Neural crest cell (in vitro differentiated cells): ENCODE measurements at regions not wholly inside any gene's neighbourhood (a gene's known extent, or its start where the extent isn't known, plus 50 kb on each side); places are given as distances from the start of the nearest gene placed in this dataset.
A peak's percentile ranks its signal among the peaks of the same experiment; 100 is the strongest.

ENCODE experiments used
- DNase-seq: peaks from one replicate; pipeline ENCODE4 v3.0.0; 2021; ENCODE audit warnings: low read depth, mixed read lengths, low spot score
- H3K27ac Mint-ChIP-seq: one replicate; pipeline ENCODE4 v1.8.0; 2021; ENCODE audit warnings: mild to moderate bottlenecking, mixed read lengths; ENCODE audit not compliant: unreplicated experiment
- H3K27me3 Mint-ChIP-seq: 2 replicates; pipeline ENCODE4 v1.8.0; 2021; ENCODE audit warnings: low read depth, mild to moderate bottlenecking, mixed read lengths
- H3K36me3 Mint-ChIP-seq: 2 replicates; pipeline ENCODE4 v1.8.0; 2021; ENCODE audit warnings: low read depth, mild to moderate bottlenecking, mixed read lengths
- H3K4me1 Mint-ChIP-seq: 2 replicates; pipeline ENCODE4 v1.8.0; 2021; ENCODE audit warnings: mixed read lengths
- H3K4me3 Mint-ChIP-seq: one replicate; pipeline ENCODE4 v1.8.0; 2021; ENCODE audit warnings: mild to moderate bottlenecking, mixed read lengths
- H3K9me3 Mint-ChIP-seq: 2 replicates; pipeline ENCODE4 v1.8.0; 2021; ENCODE audit warnings: mixed read lengths
- TF ChIP-seq, protein P1 (sequence below): fragments of 200-600 bp; sonication (generic); conservative IDR thresholded peaks from 2 replicates; pipeline ENCODE4 v1.5.0; 2021; ENCODE audit warnings: antibody characterized with exemption, mild to moderate bottlenecking

DNA sequence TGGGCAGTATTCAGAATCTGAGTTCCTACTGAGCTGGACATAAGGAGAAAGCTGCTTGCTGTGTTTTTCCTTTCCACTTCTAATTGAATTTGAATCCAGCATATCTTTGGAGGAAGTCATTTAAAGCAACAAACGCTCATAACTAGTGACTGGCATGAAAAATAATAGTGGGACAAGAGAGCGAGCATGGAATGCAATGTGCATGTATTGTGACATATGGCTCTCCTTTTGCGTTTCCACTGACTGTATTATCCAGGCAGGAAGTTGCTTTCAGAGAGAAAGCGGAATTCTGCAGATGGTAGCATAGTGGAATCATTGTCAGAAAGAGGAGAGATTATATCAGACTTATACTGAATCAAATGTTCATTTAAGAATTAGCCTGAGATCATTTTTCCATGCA lies 368.6 kb downstream of the REEP3 start:
- DNase-seq, result no peak
- Mint-ChIP-seq H3K36me3 (no peaks in the 10 kb centered on the region), H3K27me3 (no peaks in the 10 kb centered on the region), H3K4me1 (peaks cover 8% of the 10 kb centered on the region), H3K4me3 (no peak overlapping the region), H3K27ac (no peak overlapping the region), H3K9me3 (no peaks in the 10 kb centered on the region)
- TF ChIP-seq, protein P1, sequence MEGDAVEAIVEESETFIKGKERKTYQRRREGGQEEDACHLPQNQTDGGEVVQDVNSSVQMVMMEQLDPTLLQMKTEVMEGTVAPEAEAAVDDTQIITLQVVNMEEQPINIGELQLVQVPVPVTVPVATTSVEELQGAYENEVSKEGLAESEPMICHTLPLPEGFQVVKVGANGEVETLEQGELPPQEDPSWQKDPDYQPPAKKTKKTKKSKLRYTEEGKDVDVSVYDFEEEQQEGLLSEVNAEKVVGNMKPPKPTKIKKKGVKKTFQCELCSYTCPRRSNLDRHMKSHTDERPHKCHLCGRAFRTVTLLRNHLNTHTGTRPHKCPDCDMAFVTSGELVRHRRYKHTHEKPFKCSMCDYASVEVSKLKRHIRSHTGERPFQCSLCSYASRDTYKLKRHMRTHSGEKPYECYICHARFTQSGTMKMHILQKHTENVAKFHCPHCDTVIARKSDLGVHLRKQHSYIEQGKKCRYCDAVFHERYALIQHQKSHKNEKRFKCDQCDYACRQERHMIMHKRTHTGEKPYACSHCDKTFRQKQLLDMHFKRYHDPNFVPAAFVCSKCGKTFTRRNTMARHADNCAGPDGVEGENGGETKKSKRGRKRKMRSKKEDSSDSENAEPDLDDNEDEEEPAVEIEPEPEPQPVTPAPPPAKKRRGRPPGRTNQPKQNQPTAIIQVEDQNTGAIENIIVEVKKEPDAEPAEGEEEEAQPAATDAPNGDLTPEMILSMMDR, result no peak

DNA sequence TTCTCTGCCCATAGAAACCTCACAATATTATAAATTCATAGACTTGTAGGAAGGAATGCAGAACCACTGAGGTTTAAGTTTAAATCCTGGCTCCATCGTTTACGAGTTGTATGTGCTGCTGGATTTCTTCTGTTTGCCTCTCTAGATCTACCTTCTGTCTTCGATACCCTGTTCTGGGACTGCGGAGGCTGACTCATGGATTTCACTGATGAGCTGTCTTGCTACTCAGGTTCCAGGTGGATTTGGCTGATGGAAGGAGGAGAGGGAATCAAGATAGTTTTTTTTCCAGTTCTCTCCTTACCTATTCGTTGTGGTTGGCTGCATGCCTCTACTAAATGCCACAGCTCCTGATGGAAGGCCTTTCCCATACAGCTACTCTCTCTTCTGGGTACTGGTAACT lies 375.8 kb downstream of the REEP3 start:
- H3K4me1 Mint-ChIP-seq, result no peaks in the 10 kb centered on the region
- H3K4me3 Mint-ChIP-seq, result no peak overlapping the region
- H3K27me3 Mint-ChIP-seq, result no peaks in the 10 kb centered on the region
- no peaks in the 10 kb centered on the region for H3K36me3 Mint-ChIP-seq
- TF ChIP-seq, protein P1, result no peak
- no peak overlapping the region for H3K27ac Mint-ChIP-seq
- DNase-seq, result no peak
- no peaks in the 10 kb centered on the region for H3K9me3 Mint-ChIP-seq

DNA sequence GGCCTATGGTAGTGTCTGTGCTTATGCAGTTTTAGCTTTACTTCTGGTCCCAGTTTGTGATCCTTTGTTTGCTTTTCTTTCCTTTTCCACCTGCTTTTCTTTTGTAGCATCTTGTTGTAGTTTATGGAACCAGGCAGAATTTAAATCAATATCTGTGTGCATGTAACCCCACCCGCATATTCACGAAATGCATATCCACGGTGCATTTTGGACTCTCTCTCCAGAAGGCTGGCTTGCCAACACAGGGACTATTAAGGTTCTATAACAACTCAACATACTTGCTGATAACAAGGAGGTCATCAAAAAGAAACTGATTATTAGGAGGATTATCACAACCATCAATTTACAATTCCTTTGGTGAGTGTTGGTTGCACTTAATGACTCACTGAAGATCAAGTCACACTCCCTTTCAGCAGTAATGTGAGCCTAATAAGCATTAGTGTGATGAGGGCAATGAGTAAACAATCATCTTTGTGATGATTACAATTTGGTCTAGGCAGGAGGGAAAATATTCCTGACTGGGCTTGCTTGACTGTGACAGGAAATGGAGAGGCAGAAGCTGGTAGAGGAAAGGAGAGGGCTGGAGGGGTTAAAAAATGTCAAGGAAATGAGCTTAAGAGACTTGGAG lies 378.6 kb downstream of the REEP3 start:
- Mint-ChIP-seq H3K27ac (no peak overlapping the region), H3K9me3 (no peaks in the 10 kb centered on the region), H3K4me1 (no peaks in the 10 kb centered on the region), H3K27me3 (no peaks in the 10 kb centered on the region), H3K36me3 (no peaks in the 10 kb centered on the region), H3K4me3 (no peak overlapping the region)
- TF ChIP-seq, protein P1, result no peak
- DNase-seq, result no peak

DNA sequence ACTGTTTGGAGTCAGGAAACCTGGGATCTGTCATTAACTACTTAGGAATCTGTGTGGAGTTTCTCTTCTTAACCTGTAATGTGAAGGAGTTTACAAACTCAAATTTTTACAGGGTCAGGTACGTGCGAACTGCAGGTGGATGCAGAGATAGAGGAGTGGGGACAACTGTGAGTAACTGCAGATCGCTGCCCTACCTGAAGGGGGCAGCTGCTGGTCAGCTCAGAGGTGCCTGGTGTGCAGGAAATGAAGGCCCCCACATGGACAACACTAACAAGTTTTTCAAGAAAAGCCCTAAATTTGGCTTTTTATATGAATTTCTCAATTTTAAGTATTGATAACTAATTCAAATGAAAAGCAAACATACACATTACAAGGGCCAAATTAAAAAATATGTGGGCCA lies 380.0 kb downstream of the REEP3 start:
- H3K4me3 Mint-ChIP-seq, result no peak overlapping the region
- H3K9me3 Mint-ChIP-seq, result peaks cover 3% of the 10 kb centered on the region
- DNase-seq, result no peak

DNA sequence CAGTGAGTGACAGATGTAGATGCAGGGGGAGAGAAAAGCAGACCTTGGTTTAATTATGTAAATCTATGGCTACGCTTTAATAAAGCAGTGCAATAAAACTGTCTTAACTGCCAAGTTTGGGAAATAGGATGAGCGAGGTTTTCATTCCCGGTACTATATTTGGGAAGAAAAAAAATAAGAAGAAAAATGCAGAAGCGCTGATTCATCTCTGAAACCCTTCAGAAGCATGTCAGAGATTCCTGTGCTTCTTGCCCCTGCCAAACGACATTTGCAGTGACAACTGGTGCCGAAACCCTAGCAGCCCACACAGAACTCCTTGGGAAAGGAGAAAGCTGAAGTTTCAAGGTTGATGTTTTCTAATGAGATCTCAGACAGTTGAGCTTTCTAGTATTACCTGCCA lies 380.7 kb downstream of the REEP3 start:
- DNase-seq, result no peak

More for the DNA sequence above, 380.0 kb downstream of the REEP3 start:
- no peaks in the 10 kb centered on the region for H3K36me3 Mint-ChIP-seq
- no peaks in the 10 kb centered on the region for H3K27me3 Mint-ChIP-seq
- H3K4me1 Mint-ChIP-seq, result no peaks in the 10 kb centered on the region
- TF ChIP-seq, protein P1, result peak; percentile 38
- H3K27ac Mint-ChIP-seq, result no peak overlapping the region

More for the DNA sequence above, 380.7 kb downstream of the REEP3 start:
- Mint-ChIP-seq H3K4me3 (no peak overlapping the region), H3K36me3 (no peaks in the 10 kb centered on the region), H3K27ac (no peak overlapping the region), H3K9me3 (peaks cover 3% of the 10 kb centered on the region), H3K27me3 (no peaks in the 10 kb centered on the region), H3K4me1 (no peaks in the 10 kb centered on the region)
- TF ChIP-seq, protein P1, result no peak
